BLaER1 (cell line): ENCODE measurements at regions not wholly inside any gene's neighbourhood (a gene's known extent, or its start where the extent isn't known, plus 50 kb on each side); places are given as distances from the start of the nearest gene placed in this dataset.

Experiments used
- H3K27ac ChIP-seq: shearing (Covaris generic); formaldehyde crosslinking; 2 replicates; pipeline ENCODE4 v1.8.1; 2022
- H3K27me3 ChIP-seq: shearing (Covaris generic); formaldehyde crosslinking; 2 replicates; pipeline ENCODE4 v1.8.1; 2022
- H3K36me3 ChIP-seq: shearing (Covaris generic); formaldehyde crosslinking; 2 replicates; pipeline ENCODE4 v1.8.1; 2022
- H3K4me1 ChIP-seq: shearing (Covaris generic); formaldehyde crosslinking; 2 replicates; pipeline ENCODE4 v1.8.1; 2022
- H3K4me2 ChIP-seq: shearing (Covaris generic); formaldehyde crosslinking; 2 replicates; pipeline ENCODE4 v1.8.1; 2022
- H3K4me3 ChIP-seq: shearing (Covaris generic); formaldehyde crosslinking; 2 replicates; pipeline ENCODE4 v1.8.1; 2022
- H3K9ac ChIP-seq: shearing (Covaris generic); formaldehyde crosslinking; 2 replicates; pipeline ENCODE4 v1.8.1; 2022
- H3K9me3 ChIP-seq: shearing (Covaris generic); formaldehyde crosslinking; 2 replicates; pipeline ENCODE4 v1.8.1; 2022
- H4K20me1 ChIP-seq: shearing (Covaris generic); formaldehyde crosslinking; 2 replicates; pipeline ENCODE4 v1.8.1; 2022
- Cebpa-rat ChIP-seq: shearing (Covaris generic); IDR thresholded peaks from 2 replicates; pipeline ENCODE4 v1.8.1; 2022

- H3K27ac ChIP-seq = no peak overlapping the region
- no peaks in the 10 kb centered on the region for H3K36me3 ChIP-seq
- no peaks in the 10 kb centered on the region for H4K20me1 ChIP-seq
- no peak overlapping the region for H3K4me3 ChIP-seq
- no peaks in the 10 kb centered on the region for H3K27me3 ChIP-seq
- H3K9me3 ChIP-seq = no peaks in the 10 kb centered on the region
- TF ChIP-seq Cebpa-rat = no peak
- no peaks in the 10 kb centered on the region for H3K4me1 ChIP-seq
- H3K4me2 ChIP-seq = no peak overlapping the region
- H3K9ac ChIP-seq = no peak overlapping the region
Measured at GRCh38 chr5:13569090-13569715, 375.3 kb downstream of the DNAH5 start.

- H3K4me2 ChIP-seq = no peak overlapping the region
- no peaks in the 10 kb centered on the region for H3K27me3 ChIP-seq
- no peaks in the 10 kb centered on the region for H3K36me3 ChIP-seq
- H4K20me1 ChIP-seq = no peaks in the 10 kb centered on the region
- H3K9ac ChIP-seq = no peak overlapping the region
- no peaks in the 10 kb centered on the region for H3K4me1 ChIP-seq
- H3K4me3 ChIP-seq = no peak overlapping the region
- TF ChIP-seq Cebpa-rat = no peak
- H3K9me3 ChIP-seq = no peaks in the 10 kb centered on the region
- H3K27ac ChIP-seq = no peak overlapping the region
Measured at GRCh38 chr5:13567819-13568218, 376.7 kb downstream of the DNAH5 start.

GRCh38 chr5:13566871-13567339 is 377.6 kb downstream of the DNAH5 start:
- Histone ChIP-seq H3K27me3 (no peaks in the 10 kb centered on the region), H4K20me1 (no peaks in the 10 kb centered on the region), H3K9me3 (no peaks in the 10 kb centered on the region), H3K36me3 (no peaks in the 10 kb centered on the region), H3K27ac (no peak overlapping the region), H3K4me3 (no peak overlapping the region), H3K4me2 (no peak overlapping the region), H3K9ac (no peak overlapping the region), H3K4me1 (no peaks in the 10 kb centered on the region)
- TF ChIP-seq Cebpa-rat = no peak

GRCh38 chr5:13558408-13558807 is 386.1 kb downstream of the DNAH5 start:
- Histone ChIP-seq H3K4me1 (no peaks in the 10 kb centered on the region), H3K27me3 (no peaks in the 10 kb centered on the region), H3K9ac (no peak overlapping the region), H3K36me3 (no peaks in the 10 kb centered on the region), H3K9me3 (no peaks in the 10 kb centered on the region), H4K20me1 (no peaks in the 10 kb centered on the region), H3K4me2 (no peak overlapping the region), H3K4me3 (no peak overlapping the region), H3K27ac (no peak overlapping the region)
- TF ChIP-seq Cebpa-rat = no peak

GRCh38 chr5:13553896-13554295 is 390.6 kb downstream of the DNAH5 start:
- no peak overlapping the region for H3K9ac ChIP-seq
- H3K27ac ChIP-seq = no peak overlapping the region
- no peaks in the 10 kb centered on the region for H4K20me1 ChIP-seq
- no peaks in the 10 kb centered on the region for H3K4me1 ChIP-seq
- no peak overlapping the region for H3K4me3 ChIP-seq
- H3K36me3 ChIP-seq = no peaks in the 10 kb centered on the region
- no peaks in the 10 kb centered on the region for H3K27me3 ChIP-seq
- no peak for TF ChIP-seq Cebpa-rat
- H3K4me2 ChIP-seq = no peak overlapping the region
- no peaks in the 10 kb centered on the region for H3K9me3 ChIP-seq

GRCh38 chr5:13552361-13552760 is 392.1 kb downstream of the DNAH5 start:
- no peaks in the 10 kb centered on the region for H3K36me3 ChIP-seq
- H3K9ac ChIP-seq = no peak overlapping the region

GRCh38 chr5:13551645-13552044 is 392.8 kb downstream of the DNAH5 start:
- H3K4me1 ChIP-seq = no peaks in the 10 kb centered on the region
- no peaks in the 10 kb centered on the region for H4K20me1 ChIP-seq
- H3K9ac ChIP-seq = no peak overlapping the region
- TF ChIP-seq Cebpa-rat = no peak
- no peak overlapping the region for H3K4me3 ChIP-seq
- H3K9me3 ChIP-seq = no peaks in the 10 kb centered on the region
- H3K27me3 ChIP-seq = no peaks in the 10 kb centered on the region
- H3K27ac ChIP-seq = no peak overlapping the region
- no peaks in the 10 kb centered on the region for H3K36me3 ChIP-seq
- H3K4me2 ChIP-seq = 0 out of 2 replicates have a peak overlapping the region, but pooled peaks have one; percentile 10

More at GRCh38 chr5:13552361-13552760, 392.1 kb downstream of the DNAH5 start:
- TF ChIP-seq Cebpa-rat = no peak
- Histone ChIP-seq H3K27me3 (no peaks in the 10 kb centered on the region), H3K4me3 (no peak overlapping the region), H3K4me1 (no peaks in the 10 kb centered on the region), H3K4me2 (no peak overlapping the region), H4K20me1 (no peaks in the 10 kb centered on the region), H3K9me3 (no peaks in the 10 kb centered on the region), H3K27ac (no peak overlapping the region)

- H3K27ac ChIP-seq = no peak overlapping the region
- no peaks in the 10 kb centered on the region for H3K27me3 ChIP-seq
- H3K9me3 ChIP-seq = peaks cover 4% of the 10 kb centered on the region; the same call in 1 of the 2 replicates
- no peaks in the 10 kb centered on the region for H4K20me1 ChIP-seq
- no peak overlapping the region for H3K9ac ChIP-seq
- peaks cover 11% of the 10 kb centered on the region for H3K4me1 ChIP-seq
- no peak overlapping the region for H3K4me3 ChIP-seq
- no peak for TF ChIP-seq Cebpa-rat
- no peaks in the 10 kb centered on the region for H3K36me3 ChIP-seq
- no peak overlapping the region for H3K4me2 ChIP-seq
Measured at GRCh38 chr5:13540168-13540750, 404.2 kb downstream of the DNAH5 start.

GRCh38 chr5:13536933-13537332 is 407.6 kb downstream of the DNAH5 start:
- no peak overlapping the region for H3K4me3 ChIP-seq
- H3K27me3 ChIP-seq = no peaks in the 10 kb centered on the region
- no peak for TF ChIP-seq Cebpa-rat
- H3K4me2 ChIP-seq = no peak overlapping the region
- H3K36me3 ChIP-seq = no peaks in the 10 kb centered on the region
- H3K27ac ChIP-seq = no peak overlapping the region
- no peaks in the 10 kb centered on the region for H3K9me3 ChIP-seq
- peaks cover 17% of the 10 kb centered on the region for H3K4me1 ChIP-seq
- no peaks in the 10 kb centered on the region for H4K20me1 ChIP-seq
- no peak overlapping the region for H3K9ac ChIP-seq

GRCh38 chr5:13533833-13534232 is 410.7 kb downstream of the DNAH5 start:
- Histone ChIP-seq H3K4me1 (peaks cover 14% of the 10 kb centered on the region), H3K4me3 (no peak overlapping the region), H3K9ac (no peak overlapping the region), H3K27me3 (no peaks in the 10 kb centered on the region), H3K36me3 (no peaks in the 10 kb centered on the region), H3K4me2 (0 out of 2 replicates have a peak overlapping the region, but pooled peaks have one; percentile 18), H3K27ac (no peak overlapping the region), H4K20me1 (no peaks in the 10 kb centered on the region), H3K9me3 (no peaks in the 10 kb centered on the region)
- TF ChIP-seq Cebpa-rat = no peak
